GM23248 (cell line): ENCODE measurements at regions not wholly inside any gene's neighbourhood (a gene's known extent, or its start where the extent isn't known, plus 50 kb on each side); places are given as distances from the start of the nearest gene placed in this dataset.

Experiments used
- DNase-seq: peaks from one replicate; pipeline ENCODE4 v3.0.0-alpha.2; 2015
- H2AFZ ChIP-seq: fragments of 200-600 bp; sonication (generic); 2 replicates; pipeline ENCODE4 v1.6.1; 2016; ENCODE audit warnings: antibody characterized with exemption
- H3F3A ChIP-seq: fragments of 200-600 bp; sonication (generic); 2 replicates; pipeline ENCODE4 v1.6.1; 2016; ENCODE audit warnings: mild to moderate bottlenecking, antibody characterized with exemption, mixed run types; ENCODE audit not compliant: insufficient read depth
- H3K27ac ChIP-seq: fragments of 200-600 bp; sonication (generic); 2 replicates; pipeline ENCODE4 v1.5.1; 2016; ENCODE audit warnings: mild to moderate bottlenecking
- H3K27me3 ChIP-seq: fragments of 200-600 bp; sonication (generic); replicated peaks from 2 replicates; pipeline ENCODE4 v1.6.1; 2016; ENCODE audit warnings: mild to moderate bottlenecking; ENCODE audit not compliant: insufficient read depth
- H3K36me3 ChIP-seq: fragments of 200-600 bp; sonication (generic); 2 replicates; pipeline ENCODE4 v1.6.1; 2016; ENCODE audit warnings: low read depth, mild to moderate bottlenecking
- H3K4me1 ChIP-seq: fragments of 200-600 bp; sonication (generic); 2 replicates; pipeline ENCODE4 v1.6.1; 2016; ENCODE audit warnings: mild to moderate bottlenecking; ENCODE audit not compliant: insufficient read depth
- H3K4me2 ChIP-seq: fragments of 200-600 bp; sonication (generic); one replicate; pipeline ENCODE4 v1.6.1; 2016; ENCODE audit warnings: mild to moderate bottlenecking; ENCODE audit not compliant: unreplicated experiment
- H3K4me3 ChIP-seq: fragments of 200-600 bp; sonication (generic); 2 replicates; pipeline ENCODE4 v1.5.1; 2016; ENCODE audit warnings: mild to moderate bottlenecking
- H3K79me2 ChIP-seq: fragments of 200-600 bp; sonication (generic); 2 replicates; pipeline ENCODE4 v1.6.1; 2016; ENCODE audit warnings: mild to moderate bottlenecking; ENCODE audit not compliant: insufficient read depth
- H3K9ac ChIP-seq: fragments of 200-600 bp; sonication (generic); 2 replicates; pipeline ENCODE4 v1.6.1; 2016; ENCODE audit warnings: mild to moderate bottlenecking
- H3K9me2 ChIP-seq: fragments of 200-600 bp; sonication (generic); 2 replicates; pipeline ENCODE4 v1.6.1; 2016; ENCODE audit warnings: mixed run types, mild to moderate bottlenecking, moderate library complexity; ENCODE audit not compliant: insufficient read depth
- H3K9me3 ChIP-seq: fragments of 200-600 bp; sonication (generic); one replicate; pipeline ENCODE4 v1.6.1; 2017; ENCODE audit warnings: low read depth
- H4K20me1 ChIP-seq: fragments of 200-600 bp; sonication (generic); 2 replicates; pipeline ENCODE4 v1.6.0; 2016; ENCODE audit not compliant: insufficient read depth
- EZH2 ChIP-seq: fragments of 200-600 bp; sonication (generic); IDR thresholded peaks from 2 replicates; pipeline ENCODE4 v1.6.1; 2018; ENCODE audit warnings: antibody characterized with exemption, mild to moderate bottlenecking; ENCODE audit not compliant: insufficient read depth, poor library complexity, severe bottlenecking
- EZH2phosphoT487 ChIP-seq: fragments of 200-600 bp; sonication (generic); IDR thresholded peaks from 2 replicates; pipeline ENCODE4 v1.6.1; 2018; ENCODE audit warnings: antibody characterized with exemption, moderate library complexity, mild to moderate bottlenecking, low read depth; ENCODE audit not compliant: insufficient read depth
- WGBS, 2 experiments: methylation state at CpG; one replicate each; pipeline ENCODE4 v1.1.6; 2015 to 2017; ENCODE audit warnings: low lambda C conversion rate in 2 of 2, low coverage in 1 of 2; ENCODE audit errors: missing lambda C conversion rate in 2 of 2; 5-methylcytosine and 5-hydroxymethylcytosine counted together
- in situ Hi-C: fragments of 300-500 bp; cut with MboI; formaldehyde crosslinking; loops from 2 replicates; pipeline ENCODE4 v1.15.0; 2020

- H3K4me1 ChIP-seq, result peaks cover 3% of the 10 kb centered on the region
- no peaks in the 10 kb centered on the region for H3K36me3 ChIP-seq
- H4K20me1 ChIP-seq, result no peaks in the 10 kb centered on the region
- peaks cover under 1% of the 10 kb centered on the region; the same call in 1 of the 2 replicates for H3F3A ChIP-seq
- no peak overlapping the region for H3K4me3 ChIP-seq
- no peaks in the 10 kb centered on the region for H3K9me2 ChIP-seq
- no peak overlapping the region for H3K9ac ChIP-seq
- no peaks in the 10 kb centered on the region; the same call in 1 of the 2 replicates for H3K27me3 ChIP-seq
- TF ChIP-seq EZH2phosphoT487, result no peak
- no peak for TF ChIP-seq EZH2
- H3K4me2 ChIP-seq, result no peak overlapping the region
- H3K9me3 ChIP-seq, result no peaks in the 10 kb centered on the region
- DNase-seq, result peak; percentile 21
- in situ Hi-C loops, result no loop called here
- 29 to 35% methylated on average over 7 of the region's 7 CpGs for WGBS, 2 experiments
- no peaks in the 10 kb centered on the region for H3K79me2 ChIP-seq
- H2AFZ ChIP-seq, result no peak overlapping the region
- H3K27ac ChIP-seq, result no peak overlapping the region
Observed at GRCh38 chr1:112257043-112257835, 138.8 kb upstream of the CTTNBP2NL start.

GRCh38 chr1:112260699-112261098 lies 135.3 kb upstream of the CTTNBP2NL start:
- no peak overlapping the region for H3K27ac ChIP-seq
- H3F3A ChIP-seq, result 0 out of 2 replicates have a peak, but pooled peaks cover 8% of the 10 kb centered on the region
- no peak overlapping the region for H2AFZ ChIP-seq
- no peak overlapping the region for H3K9ac ChIP-seq
- in situ Hi-C loops, result no loop called here
- H3K79me2 ChIP-seq, result no peaks in the 10 kb centered on the region
- no peak for DNase-seq
- H3K36me3 ChIP-seq, result no peaks in the 10 kb centered on the region
- no peaks in the 10 kb centered on the region for H3K9me3 ChIP-seq
- TF ChIP-seq EZH2, result no peak
- TF ChIP-seq EZH2phosphoT487, result no peak
- no peaks in the 10 kb centered on the region for H3K4me1 ChIP-seq
- H3K27me3 ChIP-seq, result no peaks in the 10 kb centered on the region
- 46 to 60% methylated on average over 1 of the region's 1 CpG for WGBS, 2 experiments
- H3K9me2 ChIP-seq, result no peaks in the 10 kb centered on the region
- no peak overlapping the region for H3K4me3 ChIP-seq
- no peaks in the 10 kb centered on the region for H4K20me1 ChIP-seq
- H3K4me2 ChIP-seq, result no peak overlapping the region

- H3K4me1 ChIP-seq, result no peaks in the 10 kb centered on the region
- H3K36me3 ChIP-seq, result no peaks in the 10 kb centered on the region
- no peak overlapping the region for H3K4me3 ChIP-seq
- H3F3A ChIP-seq, result 0 out of 2 replicates have a peak, but pooled peaks cover 8% of the 10 kb centered on the region
- no peaks in the 10 kb centered on the region for H4K20me1 ChIP-seq
- in situ Hi-C loops, result no loop called here
- no peaks in the 10 kb centered on the region for H3K9me3 ChIP-seq
- no peaks in the 10 kb centered on the region for H3K9me2 ChIP-seq
- 42 to 53% methylated on average over 2 of the region's 2 CpGs for WGBS, 2 experiments
- no peak overlapping the region for H2AFZ ChIP-seq
- no peak overlapping the region for H3K9ac ChIP-seq
- no peak overlapping the region for H3K4me2 ChIP-seq
- no peak overlapping the region for H3K27ac ChIP-seq
- H3K27me3 ChIP-seq, result no peaks in the 10 kb centered on the region
- TF ChIP-seq EZH2phosphoT487 (no peak), EZH2 (no peak)
- DNase-seq, result no peak
- H3K79me2 ChIP-seq, result no peaks in the 10 kb centered on the region
Observed at GRCh38 chr1:112262316-112262715, 133.7 kb upstream of the CTTNBP2NL start.

GRCh38 chr1:112263042-112263441 lies 133.0 kb upstream of the CTTNBP2NL start:
- in situ Hi-C loops, result no loop called here
- H3K4me2 ChIP-seq, result no peak overlapping the region
- WGBS, 2 experiments, result 80 to 81% methylated on average over 6 of the region's 6 CpGs

More at GRCh38 chr1:112263042-112263441, 133.0 kb upstream of the CTTNBP2NL start:
- Histone ChIP-seq H3K79me2 (no peaks in the 10 kb centered on the region), H4K20me1 (no peaks in the 10 kb centered on the region), H3K9ac (no peak overlapping the region), H3K36me3 (no peaks in the 10 kb centered on the region), H3K27me3 (no peaks in the 10 kb centered on the region), H3K4me3 (no peak overlapping the region), H3K9me3 (no peaks in the 10 kb centered on the region), H3K9me2 (no peaks in the 10 kb centered on the region), H3K4me1 (no peaks in the 10 kb centered on the region), H3F3A (0 out of 2 replicates have a peak, but pooled peaks cover 8% of the 10 kb centered on the region), H2AFZ (no peak overlapping the region), H3K27ac (no peak overlapping the region)
- TF ChIP-seq EZH2 (no peak), EZH2phosphoT487 (no peak)
- no peak for DNase-seq
